ENCODE measurements at regions not wholly inside any gene's neighbourhood (a gene's known extent, or its start where the extent isn't known, plus 50 kb on each side); places are given as distances from the start of the nearest gene placed in this dataset.

DNA sequence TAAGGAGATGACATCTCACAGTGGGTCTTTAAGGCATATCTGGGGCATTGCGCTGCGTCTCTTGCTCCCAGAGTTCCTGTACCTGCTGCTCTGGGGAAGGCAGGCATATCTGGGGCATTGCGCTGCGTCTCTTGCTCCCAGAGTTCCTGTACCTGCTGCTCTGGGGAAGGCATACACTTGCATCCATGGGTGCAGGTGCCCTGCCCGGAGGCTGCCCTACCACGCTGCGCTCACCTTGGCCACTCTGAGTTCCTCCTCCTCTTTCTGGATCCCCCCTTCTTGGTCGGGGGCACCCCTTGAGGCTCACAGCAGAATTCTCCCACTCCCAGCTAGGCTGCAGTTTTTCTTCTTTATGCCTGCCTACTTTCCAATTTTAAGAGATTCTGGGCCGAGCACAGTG lies 60.9 kb upstream of the TMTC4 start:
- no peak overlapping the region for H3K4me3 Mint-ChIP-seq
- no peaks in the 10 kb centered on the region for H3K36me3 Mint-ChIP-seq (ENCODE audit: low read depth)
- no peaks in the 10 kb centered on the region for H3K4me1 Mint-ChIP-seq (ENCODE audit: low read depth)
- peaks cover 5% of the 10 kb centered on the region for H3K27me3 Mint-ChIP-seq (ENCODE audit: low read depth)
- H3K27ac Mint-ChIP-seq: no peak overlapping the region
- H3K9me3 Mint-ChIP-seq: peaks cover 10% of the 10 kb centered on the region
- no peak for DNase-seq (ENCODE audit: low spot score)

DNA sequence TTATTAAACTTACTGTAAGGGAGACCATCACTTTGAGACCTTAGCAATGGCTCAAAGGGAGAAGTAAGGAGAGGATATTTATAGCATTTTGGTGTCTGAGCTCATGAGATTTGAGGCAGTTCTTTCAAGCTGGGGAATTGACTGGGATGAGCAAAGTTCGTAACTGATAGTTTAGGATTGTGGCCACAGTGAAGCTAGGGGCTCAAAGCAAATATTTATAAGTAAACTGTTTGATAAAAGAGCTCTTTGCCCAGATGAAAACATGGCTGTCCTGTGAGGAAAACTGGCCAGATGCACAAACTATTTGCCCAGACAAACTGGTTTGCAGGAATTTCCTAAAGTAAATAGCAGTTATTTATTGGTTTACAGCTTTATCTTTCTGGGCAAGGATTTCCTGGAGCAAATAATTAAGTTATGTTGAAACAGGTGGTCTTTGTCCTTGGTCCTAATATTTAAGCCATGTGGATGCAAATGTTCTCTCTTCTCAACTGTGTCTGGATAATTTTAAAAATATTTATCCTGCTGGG lies 59.7 kb upstream of the TMTC4 start:
- H3K27me3 Mint-ChIP-seq (ENCODE audit: low read depth): peaks cover 8% of the 10 kb centered on the region
- no peak overlapping the region for H3K27ac Mint-ChIP-seq
- DNase-seq (ENCODE audit: low spot score): no peak
- no peaks in the 10 kb centered on the region for H3K36me3 Mint-ChIP-seq (ENCODE audit: low read depth)
- H3K9me3 Mint-ChIP-seq: peaks cover 10% of the 10 kb centered on the region
- no peaks in the 10 kb centered on the region for H3K4me1 Mint-ChIP-seq (ENCODE audit: low read depth)
- no peak overlapping the region for H3K4me3 Mint-ChIP-seq

DNA sequence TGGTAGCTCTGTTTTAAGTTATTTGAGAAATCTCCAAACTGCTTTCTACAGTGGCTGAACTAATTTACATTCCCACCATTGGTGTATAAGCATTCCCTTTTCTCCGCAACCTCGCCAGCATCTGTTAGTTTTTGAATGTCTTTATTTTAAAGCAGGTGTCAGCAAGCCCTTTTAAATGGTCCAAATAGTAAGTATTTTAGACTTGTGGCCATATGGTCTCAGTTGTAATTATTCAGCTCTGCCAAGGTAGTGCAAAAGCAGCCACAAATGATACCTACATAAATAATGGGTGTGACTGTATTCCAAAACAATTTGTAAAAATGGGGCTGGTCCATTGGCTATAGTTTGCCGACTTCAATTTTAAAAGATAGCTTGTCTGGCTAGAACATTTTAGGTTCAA lies 58.7 kb upstream of the TMTC4 start:
- Mint-ChIP-seq H3K27ac (no peak overlapping the region), H3K27me3 (ENCODE audit: low read depth) (peaks cover 8% of the 10 kb centered on the region), H3K4me1 (ENCODE audit: low read depth) (no peaks in the 10 kb centered on the region), H3K9me3 (peaks cover 6% of the 10 kb centered on the region), H3K36me3 (ENCODE audit: low read depth) (no peaks in the 10 kb centered on the region), H3K4me3 (no peak overlapping the region)
- no peak for DNase-seq (ENCODE audit: low spot score)

DNA sequence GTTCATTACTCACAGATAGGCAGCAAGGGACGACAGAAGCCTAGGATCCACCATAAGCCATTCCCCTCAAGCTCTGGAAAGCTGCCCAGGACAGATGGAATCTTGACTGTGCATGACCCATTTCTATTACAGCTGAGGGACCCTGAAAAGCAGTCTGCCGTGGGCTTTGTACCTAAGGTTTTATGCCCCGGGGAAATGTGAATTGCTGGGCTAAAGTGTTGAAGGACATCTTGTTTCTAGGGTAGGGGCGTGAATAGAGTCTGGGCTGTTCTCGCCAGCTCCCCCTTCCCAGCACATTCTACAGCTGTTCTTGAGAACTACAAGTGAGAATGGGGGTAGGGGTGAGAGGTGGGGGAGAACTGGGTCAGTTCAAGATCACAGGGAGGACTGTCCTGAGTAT lies 53.6 kb upstream of the TMTC4 start:
- Mint-ChIP-seq H3K4me3 (no peak overlapping the region), H3K9me3 (no peaks in the 10 kb centered on the region), H3K27ac (no peak overlapping the region), H3K36me3 (ENCODE audit: low read depth) (no peaks in the 10 kb centered on the region), H3K4me1 (ENCODE audit: low read depth) (no peaks in the 10 kb centered on the region), H3K27me3 (ENCODE audit: low read depth) (peaks cover 8% of the 10 kb centered on the region)
- DNase-seq (ENCODE audit: low spot score): no peak

DNA sequence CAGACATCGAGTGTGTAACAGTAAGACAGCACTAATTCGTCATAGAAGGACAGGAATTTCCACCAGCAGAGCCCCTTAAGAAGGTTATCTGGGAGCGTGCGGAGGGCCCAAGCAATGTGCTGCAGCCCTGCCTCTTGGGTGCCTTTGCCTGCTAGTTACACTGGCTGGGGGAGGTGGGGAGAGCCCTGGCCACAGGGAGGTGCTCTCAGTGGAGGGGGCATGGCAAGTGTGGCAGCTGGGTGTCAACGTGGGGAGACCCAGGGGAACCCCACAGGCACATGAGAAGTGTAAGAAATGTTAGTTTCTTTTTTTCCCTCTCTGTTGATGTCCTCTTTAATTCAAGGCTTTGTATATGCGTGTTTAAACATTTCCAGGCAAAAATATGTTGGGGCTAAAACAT lies 50.9 kb upstream of the TMTC4 start:
- H3K36me3 Mint-ChIP-seq (ENCODE audit: low read depth): no peaks in the 10 kb centered on the region
- H3K9me3 Mint-ChIP-seq: peaks cover 2% of the 10 kb centered on the region
- H3K4me1 Mint-ChIP-seq (ENCODE audit: low read depth): no peaks in the 10 kb centered on the region
- DNase-seq (ENCODE audit: low spot score): no peak
- H3K4me3 Mint-ChIP-seq: no peak overlapping the region
- peaks cover 3% of the 10 kb centered on the region for H3K27me3 Mint-ChIP-seq (ENCODE audit: low read depth)
- no peak overlapping the region for H3K27ac Mint-ChIP-seq

- DNase-seq (ENCODE audit: low spot score): no peak
- Mint-ChIP-seq H3K36me3 (ENCODE audit: low read depth) (no peaks in the 10 kb centered on the region), H3K4me1 (ENCODE audit: low read depth) (no peaks in the 10 kb centered on the region), H3K9me3 (peaks cover 8% of the 10 kb centered on the region), H3K27ac (no peak overlapping the region), H3K27me3 (ENCODE audit: low read depth) (no peaks in the 10 kb centered on the region), H3K4me3 (no peak overlapping the region)
Observed at GRCh38 chr13:100724568-100724967, 50.0 kb upstream of the TMTC4 start.

All from T-helper 2 cell treated with Interferon-gamma antibody and Interleukin-4, amounts not matched to agents 5 μg/mL and 100 μg/mL, for 36 hours (primary cell).